ENCODE measurements at regions not wholly inside any gene's neighbourhood (a gene's known extent, or its start where the extent isn't known, plus 50 kb on each side); places are given as distances from the start of the nearest gene placed in this dataset.

DNA sequence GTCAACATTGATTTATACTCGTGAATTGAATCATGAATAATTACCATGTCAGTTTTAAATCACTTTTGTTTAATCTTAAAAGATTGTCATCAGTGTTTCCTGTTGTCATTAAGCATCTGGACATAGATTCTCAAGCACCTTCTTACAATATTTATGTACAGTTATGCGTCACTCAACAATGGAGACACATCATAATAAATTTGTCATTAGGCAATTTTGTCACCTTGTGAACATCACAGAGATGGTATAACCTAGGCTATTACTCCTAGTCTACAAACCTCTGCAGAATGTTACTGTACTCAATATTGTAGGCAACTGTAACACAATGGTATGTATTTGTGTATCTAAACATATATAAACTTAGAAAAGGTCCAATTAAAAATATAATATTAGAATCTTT lies 2130.9 kb upstream of the PCDH20 start:
- TF ChIP-seq PPARA (CRISPR knock-in tag; IDR thresholded peaks at IDR 0.05; ENCODE audit: borderline replicate concordance) (no peak), ZNF8 (CRISPR knock-in tag; IDR thresholded peaks at IDR 0.05) (no peak), GLIS3 (CRISPR knock-in tag; IDR thresholded peaks at IDR 0.05) (no peak)
- TF ChIP-seq, protein P1, sequence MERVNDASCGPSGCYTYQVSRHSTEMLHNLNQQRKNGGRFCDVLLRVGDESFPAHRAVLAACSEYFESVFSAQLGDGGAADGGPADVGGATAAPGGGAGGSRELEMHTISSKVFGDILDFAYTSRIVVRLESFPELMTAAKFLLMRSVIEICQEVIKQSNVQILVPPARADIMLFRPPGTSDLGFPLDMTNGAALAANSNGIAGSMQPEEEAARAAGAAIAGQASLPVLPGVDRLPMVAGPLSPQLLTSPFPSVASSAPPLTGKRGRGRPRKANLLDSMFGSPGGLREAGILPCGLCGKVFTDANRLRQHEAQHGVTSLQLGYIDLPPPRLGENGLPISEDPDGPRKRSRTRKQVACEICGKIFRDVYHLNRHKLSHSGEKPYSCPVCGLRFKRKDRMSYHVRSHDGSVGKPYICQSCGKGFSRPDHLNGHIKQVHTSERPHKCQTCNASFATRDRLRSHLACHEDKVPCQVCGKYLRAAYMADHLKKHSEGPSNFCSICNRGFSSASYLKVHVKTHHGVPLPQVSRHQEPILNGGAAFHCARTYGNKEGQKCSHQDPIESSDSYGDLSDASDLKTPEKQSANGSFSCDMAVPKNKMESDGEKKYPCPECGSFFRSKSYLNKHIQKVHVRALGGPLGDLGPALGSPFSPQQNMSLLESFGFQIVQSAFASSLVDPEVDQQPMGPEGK (CRISPR knock-in tag; IDR thresholded peaks at IDR 0.05; ENCODE audit: borderline replicate concordance): no peak
